Panc1 (cell line): ENCODE measurements at regions not wholly inside any gene's neighbourhood (a gene's known extent, or its start where the extent isn't known, plus 50 kb on each side); places are given as distances from the start of the nearest gene placed in this dataset.

Experiments
- ATAC-seq: fragments of 200-7000 bp; cut with Tn5 transposase; 2 replicates; pipeline ENCODE4 v1.9.1; 2020; ENCODE audit warnings: mild to moderate bottlenecking, moderate library complexity
- BruUV-seq: library from RNA; stranded (reverse); fragments of 400-500 nt; replicated peaks from 2 replicates; lab custom pipeline; 2021; lab: Mats Ljungman, UMichigan
- CTCF ChIA-PET: fragments of 300-600 bp; sonication (Branson Sonifier 250); formaldehyde crosslinking; loops from one replicate; lab custom pipeline; 2022; ENCODE audit warnings: antibody characterized with exemption; lab: Charles Lee
- POLR2A ChIA-PET: fragments of 300-600 bp; sonication (Branson Sonifier 250); formaldehyde crosslinking; loops from one replicate; lab custom pipeline; 2022; ENCODE audit warnings: antibody characterized with exemption; lab: Charles Lee
- DNase-seq: peaks from one replicate; pipeline ENCODE4 v3.0.0-alpha.2; 2010; ENCODE audit warnings: low read depth, low spot score
- H3K27ac ChIP-seq: 2 replicates; pipeline ENCODE4 v1.5.1; 2011; ENCODE audit warnings: mild to moderate bottlenecking, low read length, inconsistent platforms
- H3K27me3 ChIP-seq: fragments of 200-500 bp; sonication (Bioruptor generic); 2 replicates; pipeline ENCODE4 v1.6.0; 2014; ENCODE audit warnings: low read length, inconsistent platforms; ENCODE audit not compliant: control insufficient read depth, insufficient read depth
- H3K36me3 ChIP-seq: fragments of 200-500 bp; sonication (Bioruptor generic); 2 replicates; pipeline ENCODE4 v1.5.1; 2014; ENCODE audit warnings: inconsistent platforms, mild to moderate bottlenecking, low read length, moderate library complexity; ENCODE audit not compliant: control insufficient read depth, insufficient read depth
- H3K4me1 ChIP-seq: 2 replicates; pipeline ENCODE4 v1.5.1; 2011; ENCODE audit warnings: inconsistent platforms, mild to moderate bottlenecking, low read length, moderate library complexity; ENCODE audit not compliant: control insufficient read depth, insufficient read depth
- H3K4me3 ChIP-seq, 2 experiments: 2 replicates each; pipeline ENCODE4 v1.5.1; 2011 to 2012; ENCODE audit warnings: low read depth in 2 of 2, low read length in 2 of 2, mild to moderate bottlenecking in 2 of 2, inconsistent platforms in 1 of 2, moderate library complexity in 1 of 2
- H3K9me3 ChIP-seq: fragments of 200-500 bp; sonication (Bioruptor generic); 2 replicates; pipeline ENCODE4 v1.5.1; 2014; ENCODE audit warnings: low read depth, mild to moderate bottlenecking, inconsistent platforms, low read length, moderate library complexity; ENCODE audit not compliant: control insufficient read depth, insufficient read depth
- CTCF ChIP-seq: fragments of 450-650 bp; IDR thresholded peaks from 2 replicates; pipeline ENCODE4 v1.5.1; 2017; ENCODE audit warnings: mild to moderate bottlenecking
- POLR2AphosphoS5 ChIP-seq: IDR thresholded peaks from 2 replicates; pipeline ENCODE4 v1.6.1; 2012; ENCODE audit warnings: mild to moderate bottlenecking, low read depth, low read length, moderate library complexity
- REST ChIP-seq, 2 experiments: IDR thresholded peaks; 2 replicates each; pipeline ENCODE4 v1.6.1; 2011 to 2012; ENCODE audit warnings: low read depth in 2 of 2, control low read depth in 1 of 2, low read length in 1 of 2, mild to moderate bottlenecking in 1 of 2, moderate library complexity in 1 of 2; ENCODE audit not compliant: insufficient read depth in 1 of 2
- SIN3A ChIP-seq: IDR thresholded peaks from 2 replicates; pipeline ENCODE4 v1.6.1; 2012; ENCODE audit warnings: low read depth, mild to moderate bottlenecking, low read length, moderate library complexity, borderline replicate concordance; ENCODE audit not compliant: insufficient read depth
- TCF7L2 ChIP-seq: IDR thresholded peaks from 2 replicates; pipeline ENCODE4 v1.6.1; 2011; ENCODE audit warnings: mild to moderate bottlenecking, low read depth, low read length, inconsistent platforms
- in situ Hi-C: cut with HindIII; loops from 2 replicates; pipeline ENCODE4 v1.10.0; 2016; ENCODE audit warnings: low sequenced_read_pairs, low pct_unique_long_range_greater_than_20kb
- intact Hi-C: fragments of 100-400 bp; cut with micrococcal nuclease; formaldehyde crosslinking; loops from one replicate; pipeline ENCODE4 v1.10.0; 2022; ENCODE audit not compliant: unreplicated experiment

- TF ChIP-seq REST (IDR thresholded peaks at IDR 0.05; ENCODE audit: insufficient read depth in 1 of 2, low read depth in 2 of 2, low read length in 1 of 2) (no peak), POLR2AphosphoS5 (no peak), TCF7L2 (no peak), CTCF (no peak), SIN3A (no peak)
- in situ Hi-C loops, result no loop called here
- ChIA-PET POLR2A (no interaction called here), CTCF (no interaction called here)
- H3K4me1 ChIP-seq, result no peaks in the 10 kb centered on the region
- H3K27ac ChIP-seq, result no peak overlapping the region
- no TSS peak for BruUV-seq
- no peaks in the 10 kb centered on the region for H3K36me3 ChIP-seq
- no peak for ATAC-seq
- H3K4me3 ChIP-seq, result no peak overlapping the region
- no peaks in the 10 kb centered on the region for H3K27me3 ChIP-seq
- intact Hi-C loops, result no loop called here
- no peak for DNase-seq
- no peaks in the 10 kb centered on the region for H3K9me3 ChIP-seq
Observed at GRCh38 chr6:92700411-92700810, 718.9 kb downstream of the EPHA7 start.

DNA sequence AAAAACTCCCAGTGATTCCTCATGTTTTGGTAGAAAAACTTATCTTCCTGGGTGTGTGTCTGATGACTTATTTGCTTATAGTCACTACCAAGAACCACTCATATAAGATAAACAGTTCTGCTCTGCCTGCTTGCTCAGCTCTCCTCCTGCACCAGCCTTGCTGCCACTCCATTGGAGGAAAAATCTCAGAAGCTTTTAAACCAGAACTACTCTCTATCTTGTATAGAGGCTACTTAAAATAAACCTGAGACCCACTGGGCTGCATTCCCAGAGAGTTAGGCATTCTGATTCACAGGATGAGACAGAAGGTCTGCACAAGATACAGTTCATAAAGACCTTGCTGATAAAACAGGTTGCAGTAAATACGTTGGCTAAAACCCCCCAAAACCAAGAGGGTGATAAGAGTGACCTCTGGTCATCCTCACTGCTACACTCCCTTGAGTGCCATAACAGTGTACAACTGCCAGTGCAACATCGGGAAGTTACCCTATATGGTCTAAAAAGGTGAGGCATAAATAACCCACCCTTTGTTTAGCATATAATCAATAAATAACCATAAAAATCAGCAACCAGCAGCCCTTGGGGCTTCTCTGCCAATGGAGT is 728.3 kb downstream of the EPHA7 start:
- DNase-seq (no peak), ATAC-seq (no peak)
- Histone ChIP-seq H3K36me3 (no peaks in the 10 kb centered on the region), H3K4me1 (no peaks in the 10 kb centered on the region), H3K4me3 (no peak overlapping the region), H3K9me3 (no peaks in the 10 kb centered on the region), H3K27me3 (no peaks in the 10 kb centered on the region), H3K27ac (no peak overlapping the region)
- no peak for TF ChIP-seq SIN3A
- TF ChIP-seq REST (IDR thresholded peaks at IDR 0.05; ENCODE audit: insufficient read depth in 1 of 2, low read depth in 2 of 2, low read length in 1 of 2), result no peak
- no peak for TF ChIP-seq POLR2AphosphoS5
- no peak for TF ChIP-seq TCF7L2
- no peak for TF ChIP-seq CTCF
- in situ Hi-C loops, result no loop called here
- ChIA-PET POLR2A (interaction anchor here (0.5 kb wide), 1 partner anchor 370 kb away, joined by 12 read pairs; no protein-coding TSS in a partner anchor), CTCF (no interaction called here)
- BruUV-seq, result no TSS peak
- intact Hi-C loops, result no loop called here
